ENCODE measurements at regions not wholly inside any gene's neighbourhood (a gene's known extent, or its start where the extent isn't known, plus 50 kb on each side); places are given as distances from the start of the nearest gene placed in this dataset.

DNA sequence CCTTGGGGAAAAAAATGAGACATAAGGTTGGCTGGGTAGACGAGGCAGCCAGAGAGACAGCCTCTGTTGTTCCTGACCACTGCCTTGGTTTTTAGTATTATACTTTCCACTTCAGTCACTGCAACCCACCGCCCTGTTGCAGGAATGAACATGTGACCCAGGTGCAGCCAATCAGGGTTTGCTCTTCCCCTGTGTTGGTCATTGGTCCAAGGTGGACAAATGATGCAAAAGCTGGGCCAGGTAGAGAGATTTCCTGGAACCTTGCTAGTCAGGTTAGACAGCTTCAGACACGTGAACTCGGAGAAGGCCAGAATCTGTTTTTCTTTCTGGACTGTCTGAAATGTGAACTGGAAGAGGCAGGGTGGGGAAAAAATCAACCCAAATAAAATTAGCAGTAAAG, 452.4 kb upstream of the RBFOX1 start (continued):
- TF ChIP-seq EZH2phosphoT487 (IDR thresholded peaks at IDR 0.05; ENCODE audit: unreplicated experiment) (no peak), NANOG (IDR thresholded peaks at IDR 0.05; ENCODE audit: borderline replicate concordance) (no peak)

GRCh38 chr16:6864671-6865070, 468.0 kb upstream of the RBFOX1 start:
- no peaks in the 10 kb centered on the region for H3K9me2 ChIP-seq (ENCODE audit: insufficient read depth)
- H3K4me1 ChIP-seq (ENCODE audit: insufficient read depth), result no peaks in the 10 kb centered on the region
- no peak overlapping the region for H3K4me2 ChIP-seq
- no peak overlapping the region for H2AFZ ChIP-seq
- no peak for DNase-seq (ENCODE audit: low spot score)
- TF ChIP-seq CTCF (conservative IDR thresholded peaks at IDR 0.05; ENCODE audit: low read depth in 2 of 2) (no peak), REST (IDR thresholded peaks at IDR 0.05; ENCODE audit: unreplicated experiment) (no peak), CREB1 (CRISPR knock-in tag; IDR thresholded peaks at IDR 0.05; ENCODE audit: low read depth) (no peak), ZNF114 (CRISPR knock-in tag; IDR thresholded peaks at IDR 0.05) (no peak), POLR2AphosphoS5 (IDR thresholded peaks at IDR 0.05; ENCODE audit: low read depth) (no peak), STAT1 (IDR thresholded peaks at IDR 0.05; ENCODE audit: unreplicated experiment) (no peak), NANOG (IDR thresholded peaks at IDR 0.05; ENCODE audit: borderline replicate concordance) (no peak), JUNB (IDR thresholded peaks at IDR 0.05; ENCODE audit: unreplicated experiment) (no peak), EZH2 (IDR thresholded peaks at IDR 0.05; ENCODE audit: low read depth, unreplicated experiment) (no peak), EZH2phosphoT487 (IDR thresholded peaks at IDR 0.05; ENCODE audit: unreplicated experiment) (no peak), ZNF331 (CRISPR knock-in tag; IDR thresholded peaks at IDR 0.05; ENCODE audit: low read depth) (no peak)
- TF ChIP-seq, protein P1, sequence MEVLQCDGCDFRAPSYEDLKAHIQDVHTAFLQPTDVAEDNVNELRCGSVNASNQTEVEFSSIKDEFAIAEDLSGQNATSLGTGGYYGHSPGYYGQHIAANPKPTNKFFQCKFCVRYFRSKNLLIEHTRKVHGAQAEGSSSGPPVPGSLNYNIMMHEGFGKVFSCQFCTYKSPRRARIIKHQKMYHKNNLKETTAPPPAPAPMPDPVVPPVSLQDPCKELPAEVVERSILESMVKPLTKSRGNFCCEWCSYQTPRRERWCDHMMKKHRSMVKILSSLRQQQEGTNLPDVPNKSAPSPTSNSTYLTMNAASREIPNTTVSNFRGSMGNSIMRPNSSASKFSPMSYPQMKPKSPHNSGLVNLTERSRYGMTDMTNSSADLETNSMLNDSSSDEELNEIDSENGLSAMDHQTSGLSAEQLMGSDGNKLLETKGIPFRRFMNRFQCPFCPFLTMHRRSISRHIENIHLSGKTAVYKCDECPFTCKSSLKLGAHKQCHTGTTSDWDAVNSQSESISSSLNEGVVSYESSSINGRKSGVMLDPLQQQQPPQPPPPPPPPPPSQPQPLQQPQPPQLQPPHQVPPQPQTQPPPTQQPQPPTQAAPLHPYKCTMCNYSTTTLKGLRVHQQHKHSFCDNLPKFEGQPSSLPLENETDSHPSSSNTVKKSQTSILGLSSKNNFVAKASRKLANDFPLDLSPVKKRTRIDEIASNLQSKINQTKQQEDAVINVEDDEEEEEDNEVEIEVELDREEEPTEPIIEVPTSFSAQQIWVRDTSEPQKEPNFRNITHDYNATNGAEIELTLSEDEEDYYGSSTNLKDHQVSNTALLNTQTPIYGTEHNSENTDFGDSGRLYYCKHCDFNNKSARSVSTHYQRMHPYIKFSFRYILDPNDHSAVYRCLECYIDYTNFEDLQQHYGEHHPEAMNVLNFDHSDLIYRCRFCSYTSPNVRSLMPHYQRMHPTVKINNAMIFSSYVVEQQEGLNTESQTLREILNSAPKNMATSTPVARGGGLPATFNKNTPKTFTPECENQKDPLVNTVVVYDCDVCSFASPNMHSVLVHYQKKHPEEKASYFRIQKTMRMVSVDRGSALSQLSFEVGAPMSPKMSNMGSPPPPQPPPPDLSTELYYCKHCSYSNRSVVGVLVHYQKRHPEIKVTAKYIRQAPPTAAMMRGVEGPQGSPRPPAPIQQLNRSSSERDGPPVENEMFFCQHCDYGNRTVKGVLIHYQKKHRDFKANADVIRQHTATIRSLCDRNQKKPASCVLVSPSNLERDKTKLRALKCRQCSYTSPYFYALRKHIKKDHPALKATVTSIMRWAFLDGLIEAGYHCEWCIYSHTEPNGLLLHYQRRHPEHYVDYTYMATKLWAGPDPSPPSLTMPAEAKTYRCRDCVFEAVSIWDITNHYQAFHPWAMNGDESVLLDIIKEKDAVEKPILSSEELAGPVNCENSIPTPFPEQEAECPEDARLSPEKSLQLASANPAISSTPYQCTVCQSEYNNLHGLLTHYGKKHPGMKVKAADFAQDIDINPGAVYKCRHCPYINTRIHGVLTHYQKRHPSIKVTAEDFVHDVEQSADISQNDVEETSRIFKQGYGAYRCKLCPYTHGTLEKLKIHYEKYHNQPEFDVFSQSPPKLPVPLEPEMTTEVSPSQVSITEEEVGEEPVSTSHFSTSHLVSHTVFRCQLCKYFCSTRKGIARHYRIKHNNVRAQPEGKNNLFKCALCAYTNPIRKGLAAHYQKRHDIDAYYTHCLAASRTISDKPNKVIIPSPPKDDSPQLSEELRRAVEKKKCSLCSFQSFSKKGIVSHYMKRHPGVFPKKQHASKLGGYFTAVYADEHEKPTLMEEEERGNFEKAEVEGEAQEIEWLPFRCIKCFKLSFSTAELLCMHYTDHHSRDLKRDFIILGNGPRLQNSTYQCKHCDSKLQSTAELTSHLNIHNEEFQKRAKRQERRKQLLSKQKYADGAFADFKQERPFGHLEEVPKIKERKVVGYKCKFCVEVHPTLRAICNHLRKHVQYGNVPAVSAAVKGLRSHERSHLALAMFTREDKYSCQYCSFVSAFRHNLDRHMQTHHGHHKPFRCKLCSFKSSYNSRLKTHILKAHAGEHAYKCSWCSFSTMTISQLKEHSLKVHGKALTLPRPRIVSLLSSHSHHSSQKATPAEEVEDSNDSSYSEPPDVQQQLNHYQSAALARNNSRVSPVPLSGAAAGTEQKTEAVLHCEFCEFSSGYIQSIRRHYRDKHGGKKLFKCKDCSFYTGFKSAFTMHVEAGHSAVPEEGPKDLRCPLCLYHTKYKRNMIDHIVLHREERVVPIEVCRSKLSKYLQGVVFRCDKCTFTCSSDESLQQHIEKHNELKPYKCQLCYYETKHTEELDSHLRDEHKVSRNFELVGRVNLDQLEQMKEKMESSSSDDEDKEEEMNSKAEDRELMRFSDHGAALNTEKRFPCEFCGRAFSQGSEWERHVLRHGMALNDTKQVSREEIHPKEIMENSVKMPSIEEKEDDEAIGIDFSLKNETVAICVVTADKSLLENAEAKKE (CRISPR knock-in tag; IDR thresholded peaks at IDR 0.05), result no peak
- TF ChIP-seq, protein P2, sequence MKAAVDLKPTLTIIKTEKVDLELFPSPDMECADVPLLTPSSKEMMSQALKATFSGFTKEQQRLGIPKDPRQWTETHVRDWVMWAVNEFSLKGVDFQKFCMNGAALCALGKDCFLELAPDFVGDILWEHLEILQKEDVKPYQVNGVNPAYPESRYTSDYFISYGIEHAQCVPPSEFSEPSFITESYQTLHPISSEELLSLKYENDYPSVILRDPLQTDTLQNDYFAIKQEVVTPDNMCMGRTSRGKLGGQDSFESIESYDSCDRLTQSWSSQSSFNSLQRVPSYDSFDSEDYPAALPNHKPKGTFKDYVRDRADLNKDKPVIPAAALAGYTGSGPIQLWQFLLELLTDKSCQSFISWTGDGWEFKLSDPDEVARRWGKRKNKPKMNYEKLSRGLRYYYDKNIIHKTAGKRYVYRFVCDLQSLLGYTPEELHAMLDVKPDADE (IDR thresholded peaks at IDR 0.05), result no peak
- H3K36me3 ChIP-seq (ENCODE audit: insufficient read depth), result peaks cover 5% of the 10 kb centered on the region; the same call in 1 of the 2 replicates
- no peak overlapping the region for H3K4me3 Mint-ChIP-seq
- no peak for ATAC-seq
- H3K27ac ChIP-seq (ENCODE audit: low read depth), result no peak overlapping the region
- no peaks in the 10 kb centered on the region for H3F3A ChIP-seq (replicated peaks; ENCODE audit: low read depth)
- peaks cover 40% of the 10 kb centered on the region for H3K27me3 Mint-ChIP-seq (ENCODE audit: insufficient read depth, low read depth, poor library complexity)
- H3K4me3 ChIP-seq, result no peak overlapping the region
- H3K27ac Mint-ChIP-seq, result no peak overlapping the region
- peaks cover 72% of the 10 kb centered on the region for H3K9me3 Mint-ChIP-seq
- H3K36me3 Mint-ChIP-seq (ENCODE audit: low read depth), result peaks cover 3% of the 10 kb centered on the region; the same call in 1 of the 3 replicates
- H3K27me3 ChIP-seq (ENCODE audit: insufficient read depth), result peaks cover 51% of the 10 kb centered on the region
- H3K4me1 Mint-ChIP-seq, result peaks cover 15% of the 10 kb centered on the region
- no peaks in the 10 kb centered on the region for H4K20me1 ChIP-seq (replicated peaks; ENCODE audit: insufficient read depth)
- H3K79me2 ChIP-seq (replicated peaks; ENCODE audit: insufficient read depth), result no peaks in the 10 kb centered on the region
